CD4-positive, alpha-beta T cell treated with Interleukin-6 at 100 ng/mL for 8 hours (primary cell): ENCODE measurements at regions not wholly inside any gene's neighbourhood (a gene's known extent, or its start where the extent isn't known, plus 50 kb on each side); places are given as distances from the start of the nearest gene placed in this dataset.

Experiments
- DNase-seq: peaks from one replicate; pipeline ENCODE4 v3.0.0-alpha.2; 2020; ENCODE audit warnings: mixed read lengths, low spot score

DNA sequence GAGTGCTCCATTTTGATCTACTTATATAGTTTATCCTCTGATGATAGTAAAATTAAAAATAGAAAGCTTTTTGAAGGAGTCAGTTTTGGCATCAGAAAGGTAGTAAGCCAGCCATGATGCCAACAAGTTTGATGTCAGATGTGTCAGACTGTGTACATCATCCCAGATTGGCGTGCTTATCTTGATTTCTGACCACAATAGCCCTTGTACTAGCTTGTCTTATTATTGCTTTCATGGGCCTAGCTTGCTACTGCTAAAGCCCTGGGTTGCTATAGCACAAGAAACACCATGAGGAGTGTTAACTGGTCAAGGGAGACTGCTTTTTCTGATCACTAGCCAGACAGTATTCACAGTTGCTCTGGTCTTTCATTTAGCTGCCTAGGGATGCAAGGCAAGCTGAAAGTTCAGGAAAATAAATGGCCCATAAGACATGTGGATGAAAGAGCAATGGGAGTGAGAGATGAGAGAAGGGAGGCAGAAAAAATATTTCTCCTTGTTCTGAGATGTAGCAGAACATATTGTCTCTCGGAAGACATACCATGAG, 1038.5 kb downstream of the JRKL start:
- no peak for DNase-seq

DNA sequence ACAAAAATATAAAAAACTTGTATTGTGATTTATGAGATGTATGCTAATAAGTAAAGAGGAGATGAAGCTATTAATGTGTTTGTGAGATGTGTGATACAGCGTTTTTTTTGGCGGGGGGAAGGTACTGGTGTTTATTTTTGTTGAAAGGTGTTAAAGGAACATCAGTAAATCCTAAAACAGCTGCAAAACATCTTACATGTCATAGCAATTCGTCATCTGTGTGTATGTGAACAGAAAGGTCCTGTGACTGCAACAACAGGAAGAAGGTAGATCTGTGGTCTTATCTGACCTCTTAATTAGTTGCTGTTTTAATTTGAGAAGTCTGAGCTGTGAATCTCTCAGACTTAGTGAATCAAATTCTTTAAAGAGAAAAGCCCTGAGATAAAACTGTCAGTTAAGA, 1041.1 kb downstream of the JRKL start:
- no peak for DNase-seq

DNA sequence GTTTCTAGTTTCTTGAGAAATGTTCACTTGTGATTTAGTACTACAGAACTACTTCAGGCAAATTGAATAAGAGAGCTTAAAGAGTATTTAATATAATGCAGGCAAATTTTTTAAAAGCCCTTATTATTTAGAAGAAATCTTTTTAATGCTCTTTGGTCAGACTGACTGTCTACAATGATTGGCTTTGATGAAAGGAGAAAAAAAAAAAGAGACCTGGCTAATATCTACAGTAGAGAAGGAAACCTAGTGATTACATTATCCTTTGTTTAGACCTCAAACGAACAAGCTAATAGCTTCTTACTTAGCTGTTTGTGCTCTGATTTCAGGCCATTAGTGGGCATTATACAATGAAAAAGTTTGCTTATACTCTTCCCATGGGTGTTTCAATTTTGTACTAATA, 1043.1 kb downstream of the JRKL start:
- no peak for DNase-seq

DNA sequence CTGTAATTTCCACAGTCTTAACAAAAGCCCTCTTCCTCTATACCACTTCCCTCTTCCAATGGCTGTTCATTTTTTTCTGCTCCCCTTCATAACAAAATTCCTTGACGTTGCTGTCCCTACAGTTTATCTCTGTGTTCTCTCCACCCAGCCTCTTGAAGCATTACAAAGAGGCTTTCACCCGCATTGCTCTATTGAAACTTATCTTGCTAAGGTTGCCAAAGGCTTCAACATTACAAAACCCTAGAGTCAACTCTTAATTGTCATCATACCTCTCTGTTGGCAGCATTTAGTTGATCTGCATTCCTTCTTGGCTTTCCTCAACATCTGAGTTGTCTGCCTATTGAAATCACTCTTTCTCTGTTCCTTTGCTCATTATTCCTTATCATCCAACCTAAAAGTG, 1055.7 kb downstream of the JRKL start:
- DNase-seq: no peak

DNA sequence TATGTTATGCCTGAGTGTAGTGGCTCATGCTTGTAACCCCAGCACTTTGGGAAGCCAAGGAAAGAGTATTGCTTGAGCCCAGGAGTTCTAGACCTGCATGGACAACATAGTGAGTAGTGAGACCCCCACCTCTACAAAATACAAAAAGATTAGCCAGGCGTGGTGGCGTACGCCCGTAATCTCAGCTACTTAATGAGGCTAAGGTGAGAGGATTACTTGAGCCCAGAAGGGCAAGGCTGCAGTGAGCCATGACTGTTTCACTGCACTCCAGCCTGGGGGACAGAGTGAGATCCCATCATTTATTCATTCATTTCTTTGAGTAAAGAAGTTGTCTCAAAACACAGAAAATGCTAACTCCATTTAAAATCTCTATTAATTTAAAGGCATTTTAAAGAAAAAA, 1061.6 kb downstream of the JRKL start:
- DNase-seq: no peak

DNA sequence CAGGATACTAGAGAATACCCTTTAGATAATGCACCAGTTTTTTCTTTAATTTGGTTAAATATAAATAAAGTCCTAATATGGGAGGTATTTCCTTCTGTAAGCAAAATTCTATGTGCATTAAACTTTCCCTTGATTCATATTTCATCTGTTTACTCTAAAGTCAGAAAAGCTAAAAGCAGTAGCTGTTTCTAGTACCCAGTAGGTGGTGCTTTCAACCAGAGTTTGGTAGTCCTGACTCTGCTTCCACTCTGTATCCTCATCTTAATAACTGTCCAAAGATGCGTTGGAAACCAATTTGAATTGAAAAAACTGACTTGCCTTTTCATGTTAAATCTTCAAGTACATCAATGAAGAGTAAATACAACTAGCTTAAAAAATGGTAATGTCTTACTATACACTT, 1065.2 kb downstream of the JRKL start:
- no peak for DNase-seq

DNA sequence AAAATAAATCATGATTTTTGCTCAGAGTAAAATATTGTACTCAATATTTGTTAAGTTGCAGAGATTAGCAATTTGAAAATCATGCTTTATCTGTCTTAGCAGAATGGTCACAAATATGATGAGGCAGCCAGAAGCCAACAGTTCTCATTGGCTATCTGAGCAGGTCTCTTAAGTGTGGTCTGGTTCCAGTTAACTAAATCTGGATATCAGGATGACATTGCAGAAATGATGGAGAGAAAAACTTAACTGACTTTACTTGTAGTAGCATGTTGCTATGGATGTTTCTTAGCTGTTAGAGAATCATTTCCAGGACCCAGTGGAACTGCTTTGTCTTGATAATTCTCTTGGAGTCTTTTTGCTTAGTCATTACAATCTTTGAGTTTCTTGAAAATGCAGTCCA, 1070.3 kb downstream of the JRKL start:
- DNase-seq: no peak

DNA sequence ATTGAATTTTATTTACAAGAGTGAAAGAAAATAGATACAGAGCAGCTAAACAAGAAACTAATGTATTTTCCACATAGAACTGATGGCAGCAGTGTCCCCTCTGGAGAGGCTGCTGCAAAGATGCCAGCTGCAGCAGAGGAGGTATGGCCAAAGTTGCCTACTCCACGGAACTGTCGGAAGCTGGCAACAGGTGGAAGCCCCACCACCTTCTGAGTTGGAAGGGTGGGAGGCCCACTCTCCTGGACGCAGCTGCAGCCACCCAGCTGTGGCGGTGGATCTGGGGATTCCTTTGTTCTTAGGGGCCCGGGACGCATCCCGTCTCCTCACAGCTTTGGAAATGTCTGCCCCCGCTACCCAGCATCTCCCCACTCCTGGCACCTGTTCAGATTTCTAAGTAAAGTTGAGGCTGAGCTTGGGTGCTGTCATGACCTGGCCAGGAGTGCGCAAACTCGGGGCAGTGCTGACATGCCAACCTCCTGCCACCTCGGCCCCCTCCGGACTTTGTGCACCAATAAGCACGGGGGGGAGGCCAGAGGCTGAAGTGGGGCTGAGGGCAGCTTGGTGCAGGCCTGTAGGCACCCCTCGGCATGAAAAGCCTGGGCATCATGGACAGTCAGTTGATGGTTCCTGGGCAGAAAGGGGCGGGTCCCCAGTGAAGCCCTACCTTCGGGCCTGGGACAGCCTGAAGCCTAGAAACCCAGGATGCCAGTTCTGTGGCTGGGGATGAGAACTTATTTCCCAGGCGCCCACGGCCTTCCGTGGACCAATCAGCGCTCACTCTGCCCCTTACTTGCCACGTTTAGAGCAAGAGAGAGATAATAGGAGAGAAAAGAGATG, 1071.4 kb downstream of the JRKL start:
- no peak for DNase-seq

DNA sequence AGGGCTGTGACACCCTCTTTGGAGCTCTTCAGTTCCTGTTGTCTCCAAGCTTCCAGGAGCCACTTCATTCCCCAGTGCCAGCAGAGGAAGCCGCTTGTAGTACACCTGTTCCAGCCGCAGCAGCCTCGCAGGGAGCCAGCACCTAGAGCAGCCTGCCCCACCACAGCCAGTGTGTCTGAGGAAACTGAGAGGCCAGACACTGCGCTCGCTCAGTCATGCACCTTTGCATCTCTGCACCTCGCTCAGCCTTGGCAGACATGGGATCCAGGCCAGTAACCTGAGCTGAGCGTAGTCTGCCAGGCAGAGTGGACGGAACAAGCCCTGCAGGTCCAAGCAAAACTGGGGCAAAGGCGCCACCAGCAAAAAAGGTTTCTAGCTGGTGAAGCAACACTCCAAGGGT, 1072.1 kb downstream of the JRKL start:
- DNase-seq: no peak

DNA sequence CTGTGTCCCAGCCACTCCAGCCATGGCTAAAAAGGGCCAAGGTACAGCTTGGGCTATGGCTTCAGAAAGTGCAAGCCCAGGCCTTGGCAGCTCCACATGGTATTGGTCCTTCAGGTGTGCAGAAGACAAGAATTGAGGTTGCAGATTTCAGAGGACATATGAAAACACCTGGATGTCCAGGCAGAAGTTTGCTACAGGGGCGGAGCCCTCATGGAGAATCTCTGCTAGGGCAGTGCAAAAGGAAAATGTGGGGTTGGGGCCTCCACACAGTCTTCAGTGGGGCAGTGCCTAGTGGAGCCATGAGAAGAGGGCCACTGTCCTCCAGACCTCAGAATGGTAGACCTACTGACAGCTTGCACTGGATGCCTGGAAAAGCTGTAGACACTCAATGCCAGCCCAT, 1074.1 kb downstream of the JRKL start:
- DNase-seq: no peak

DNA sequence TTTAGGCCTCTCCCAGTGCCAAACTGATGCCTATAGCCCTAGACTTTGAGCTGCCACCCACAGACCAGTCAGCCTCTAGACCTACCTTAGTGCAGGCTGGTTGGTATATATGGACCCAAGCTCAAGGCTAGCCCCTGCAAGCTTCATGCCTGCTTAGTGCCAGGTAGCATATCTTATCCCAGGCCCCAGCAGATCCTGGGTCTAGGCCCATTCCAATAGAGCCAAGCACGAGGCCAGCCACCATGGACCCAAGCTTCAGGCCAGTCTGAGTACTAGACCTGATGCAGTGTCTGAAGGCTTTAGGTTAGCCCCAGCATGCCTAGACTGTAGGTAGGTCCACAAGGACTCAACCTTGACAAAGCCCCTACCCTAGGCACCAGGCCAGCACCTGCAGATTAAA, 1081.7 kb downstream of the JRKL start:
- no peak for DNase-seq

DNA sequence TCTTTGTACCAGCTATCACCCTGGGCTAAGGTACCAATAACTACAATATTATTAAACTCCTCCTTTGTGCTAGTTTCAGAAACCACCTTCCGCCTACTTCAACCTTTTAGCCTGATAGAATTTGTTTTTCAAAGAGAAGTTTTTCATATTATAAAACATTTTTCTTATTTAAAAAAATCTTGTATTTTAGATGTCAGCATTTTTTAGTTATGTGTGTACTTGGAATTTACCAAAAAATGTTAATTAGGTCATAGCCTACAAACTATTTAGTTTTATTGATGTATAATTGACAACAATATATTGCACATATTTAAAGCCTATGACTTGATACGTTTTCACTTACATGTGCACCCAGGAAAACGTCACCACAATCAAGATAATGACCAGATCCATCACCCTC, 1097.6 kb downstream of the JRKL start:
- DNase-seq: no peak

DNA sequence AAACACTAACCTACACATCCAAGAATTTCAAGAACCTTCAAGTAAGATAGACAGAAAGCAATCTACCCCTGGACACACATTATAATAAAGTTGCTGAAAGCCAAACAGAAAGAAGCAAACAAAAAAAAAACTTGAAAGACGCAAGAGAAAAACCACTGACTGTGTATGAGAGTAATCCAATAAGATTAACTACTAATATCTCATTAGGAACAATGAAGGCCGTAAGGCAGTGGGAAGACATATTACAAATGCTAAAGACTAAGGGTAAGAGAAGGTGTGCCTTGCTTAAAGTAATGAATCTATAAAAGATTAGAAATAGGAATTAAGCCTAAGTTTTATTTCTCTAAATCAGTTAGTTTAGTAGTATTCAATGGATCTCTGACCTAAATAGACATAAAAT, 1109.1 kb downstream of the JRKL start:
- no peak for DNase-seq

DNA sequence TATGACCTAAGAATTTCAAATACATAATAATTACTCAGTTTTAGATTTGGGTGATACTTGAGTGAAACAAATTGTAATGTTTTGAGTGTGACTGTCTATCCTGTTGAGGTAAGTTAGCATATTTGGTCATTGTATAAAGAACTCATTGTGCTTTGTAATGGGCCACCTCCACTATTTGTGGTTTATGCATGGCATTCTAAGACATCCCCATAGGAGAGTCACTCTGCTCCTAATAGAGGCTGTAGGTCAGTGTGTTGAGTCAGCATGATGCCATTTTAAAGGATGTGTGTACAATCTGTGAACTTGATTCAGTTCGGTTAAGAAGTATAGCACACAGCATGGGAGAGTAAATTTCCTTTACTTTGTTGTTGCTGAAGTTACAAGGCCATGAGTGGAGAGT, 1112.4 kb downstream of the JRKL start:
- DNase-seq: no peak

DNA sequence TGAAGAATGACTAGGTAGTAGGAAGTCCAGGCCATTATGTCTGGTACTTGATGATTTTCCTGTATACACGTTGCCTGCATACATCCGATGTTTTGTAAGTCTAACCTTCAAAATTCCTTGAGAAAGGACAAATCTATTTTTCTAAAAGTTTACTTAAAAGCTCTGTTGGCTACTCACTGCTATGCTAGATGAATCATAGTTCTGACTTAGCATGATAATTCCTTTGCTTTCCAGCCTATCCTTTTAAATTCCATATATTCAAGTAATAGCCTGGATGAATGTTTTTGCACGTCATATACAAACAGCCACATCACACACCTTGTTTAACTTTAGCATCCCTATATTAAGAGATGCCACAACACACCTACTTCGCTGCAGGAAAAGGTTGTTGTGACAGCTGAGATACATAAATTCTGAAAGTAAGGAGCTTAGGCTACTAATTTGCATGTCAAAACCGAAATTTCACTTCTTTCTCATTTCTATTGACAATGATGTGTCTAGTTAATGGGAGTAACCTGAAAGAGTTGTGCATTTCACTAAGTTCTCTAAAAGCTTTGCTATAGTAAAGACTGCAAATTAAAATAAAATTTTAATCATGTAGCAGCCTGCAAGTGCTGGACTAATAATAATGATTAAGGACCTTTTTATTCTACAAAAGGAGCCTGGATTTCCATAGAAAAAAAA, 1116.4 kb downstream of the JRKL start:
- DNase-seq: no peak

DNA sequence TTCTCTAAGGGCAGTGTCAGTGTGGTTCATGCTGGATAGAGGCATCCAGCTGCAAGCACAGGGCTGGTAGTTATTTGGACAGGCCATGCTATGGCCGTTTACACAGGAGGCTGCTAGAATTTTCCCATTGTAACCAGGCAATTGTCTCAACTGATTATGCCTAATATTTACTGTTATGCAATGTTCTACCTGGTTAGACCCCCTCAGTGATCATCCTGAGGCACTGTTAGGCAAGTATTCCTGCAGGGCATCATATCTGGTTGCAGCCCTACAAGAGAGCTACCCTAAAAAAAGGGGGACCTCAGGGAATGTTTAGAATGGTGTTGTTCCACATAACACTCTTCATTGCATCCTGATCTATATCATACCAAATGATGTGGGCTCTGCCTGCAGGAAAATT, 1124.6 kb downstream of the JRKL start:
- no peak for DNase-seq

DNA sequence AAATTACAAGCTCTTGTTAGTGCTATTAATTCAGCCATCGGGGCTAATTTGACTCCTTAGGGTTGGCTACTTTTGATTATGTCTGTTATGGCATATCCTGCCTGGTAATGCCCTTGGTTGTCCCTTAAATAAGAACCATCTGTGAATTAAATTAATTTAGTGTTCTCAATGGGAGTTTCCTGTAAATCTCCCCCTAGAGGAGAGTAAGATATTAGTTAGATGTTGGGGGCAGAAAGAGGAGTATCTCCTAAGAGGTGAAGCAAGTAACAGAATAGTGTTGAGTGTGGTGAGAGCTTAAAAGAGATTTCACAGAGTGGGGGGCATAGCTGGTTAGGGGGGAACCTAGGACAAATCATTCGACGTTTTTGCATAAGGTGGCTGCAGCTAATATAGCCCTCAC, 1126.9 kb downstream of the JRKL start:
- DNase-seq: no peak

DNA sequence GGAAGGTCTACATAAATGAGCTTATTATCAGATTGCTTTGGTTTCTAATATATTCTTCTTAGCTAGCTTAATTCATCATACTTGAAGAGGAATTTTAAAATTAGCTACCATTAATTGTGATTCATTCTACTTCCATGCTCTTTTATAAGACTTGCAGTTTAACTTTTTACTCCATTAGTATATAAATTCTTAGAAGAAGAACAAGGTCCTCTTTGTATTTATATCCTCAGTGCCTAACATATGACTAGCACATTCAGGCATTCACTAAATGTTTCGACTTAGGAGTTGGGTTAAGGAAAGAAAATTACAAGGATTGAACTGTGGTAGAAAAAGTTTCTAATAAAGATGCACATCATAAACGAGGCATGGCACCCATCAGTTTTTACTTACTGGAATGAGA, 1135.5 kb downstream of the JRKL start:
- no peak for DNase-seq

DNA sequence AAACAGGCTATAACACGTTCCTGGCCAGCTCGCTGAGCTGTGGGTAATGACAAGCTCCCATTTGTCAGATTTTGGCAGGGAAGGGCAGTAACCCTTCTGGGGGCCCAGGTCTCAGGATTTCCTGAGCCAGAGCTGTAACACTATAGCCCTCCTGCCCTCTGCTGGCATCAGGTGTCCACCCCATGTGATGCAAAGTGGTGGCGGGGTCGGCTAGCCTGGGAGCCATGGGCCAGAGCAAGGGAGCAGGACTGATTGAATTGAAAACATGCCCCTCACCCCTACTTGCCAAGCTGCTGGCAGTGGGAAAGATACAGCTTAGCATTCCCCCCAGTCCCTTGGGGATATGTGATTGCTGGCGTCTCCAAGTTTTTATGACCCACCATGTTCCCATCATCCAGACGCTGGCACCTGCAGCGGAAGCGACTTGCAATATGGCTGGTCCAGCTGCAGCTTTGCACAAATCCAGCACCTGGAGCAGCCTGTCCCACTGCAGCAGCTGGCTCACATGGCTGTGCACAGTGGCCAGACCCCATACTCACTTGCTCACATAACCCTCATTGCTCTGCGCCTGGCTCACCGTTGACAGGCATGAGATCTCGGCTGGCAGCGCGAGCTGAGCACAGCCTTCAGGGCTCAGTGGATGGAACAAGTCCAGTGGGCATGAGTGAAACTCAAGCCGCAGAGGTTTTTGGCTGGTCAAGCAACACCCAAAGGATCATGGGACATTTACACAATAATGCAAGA, 1147.8 kb downstream of the JRKL start:
- no peak for DNase-seq

DNA sequence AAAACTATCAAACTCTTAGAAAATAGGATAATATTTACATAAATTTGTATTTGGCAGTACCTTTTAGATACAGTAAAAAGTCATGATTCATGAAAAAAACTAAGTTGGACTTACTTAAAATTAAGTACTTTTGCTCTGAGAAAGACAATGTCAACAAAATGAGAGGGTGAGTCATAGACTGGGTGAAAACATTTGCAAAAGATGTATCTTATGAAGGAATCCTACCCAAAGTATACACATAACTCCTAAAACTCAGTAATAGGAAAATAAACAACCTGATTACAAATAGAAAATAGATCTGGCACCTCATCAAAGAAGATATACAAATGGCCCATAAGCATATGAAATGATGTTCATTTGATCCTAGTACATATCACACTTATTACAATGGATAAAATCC, 1154.6 kb downstream of the JRKL start:
- no peak for DNase-seq

DNA sequence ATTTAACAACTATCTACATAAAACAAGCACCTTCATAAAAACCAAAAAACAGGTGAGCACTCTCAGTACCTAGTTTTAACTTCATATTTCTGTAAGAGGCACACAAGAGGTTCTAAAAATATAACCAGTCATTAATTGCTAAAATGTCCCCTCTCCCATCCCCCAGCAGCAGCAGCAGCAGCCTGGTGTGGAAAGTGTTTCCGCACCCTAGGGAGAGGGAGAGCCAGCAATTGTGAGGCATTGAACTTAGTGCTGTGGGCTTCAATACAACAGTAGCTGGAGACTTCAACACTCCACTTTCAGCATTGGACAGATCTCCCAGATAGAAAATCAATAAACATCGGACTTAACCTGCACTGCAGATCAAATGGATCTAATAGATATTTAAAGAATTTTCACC, 1158.5 kb downstream of the JRKL start:
- no peak for DNase-seq

DNA sequence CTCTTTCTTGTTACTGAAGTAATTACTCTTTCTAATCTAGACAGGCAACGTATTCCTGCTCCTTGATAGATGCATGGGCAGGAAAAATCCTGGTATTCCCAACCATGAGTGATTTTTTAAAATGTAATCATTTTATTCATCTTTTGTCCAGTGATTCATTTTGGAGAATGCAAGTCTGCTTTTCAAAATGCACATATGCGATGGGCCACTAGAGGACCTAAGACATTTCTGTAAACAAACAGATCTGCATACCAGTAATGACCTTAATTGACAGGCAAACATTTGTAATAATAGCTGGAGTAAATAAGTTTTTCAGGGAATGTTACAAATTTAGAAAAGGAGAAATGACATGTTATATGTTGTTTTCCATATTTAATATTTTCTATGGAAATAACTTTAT, 1167.6 kb downstream of the JRKL start:
- DNase-seq: no peak

DNA sequence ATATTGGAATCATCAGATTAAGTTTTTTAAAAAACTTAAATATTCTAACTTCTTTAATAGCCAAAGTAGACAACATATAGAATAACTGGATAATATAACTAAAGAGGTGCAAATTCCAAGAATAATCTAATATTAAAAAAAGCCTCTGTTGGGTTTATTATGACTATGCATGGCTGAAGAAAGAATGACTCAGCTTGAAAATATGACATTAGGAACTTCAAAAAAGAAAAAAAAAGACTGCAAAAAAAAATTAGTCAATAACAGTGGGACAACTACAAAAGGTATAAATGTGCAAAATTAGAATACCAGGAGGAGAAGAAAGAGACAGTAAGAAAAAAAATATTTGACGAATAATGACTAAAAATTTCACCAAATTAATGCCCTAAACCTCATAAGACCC, 1178.0 kb downstream of the JRKL start:
- DNase-seq: no peak
